Right lobe of liver (tissue), 6 donors: ENCODE measurements at regions not wholly inside any gene's neighbourhood (a gene's known extent, or its start where the extent isn't known, plus 50 kb on each side); places are given as distances from the start of the nearest gene placed in this dataset.

Source experiments
- ATAC-seq, 4 donors: fragments of 200-7000 bp; cut with Tn5 transposase; one replicate each; pipeline ENCODE4 v1.9.1; 2020; ENCODE audit warnings: mild to moderate bottlenecking in 4 of 4, moderate library complexity in 4 of 4
- DNase-seq, 3 donors: peaks; one replicate each; pipeline ENCODE4 v3.0.0-alpha.2; 2020
- H3K27ac ChIP-seq, 3 donors: fragments of 200-600 bp; one replicate each; pipeline ENCODE4 v1.8.0; 2022
- H3K27me3 ChIP-seq, 2 donors: fragments of 200-600 bp; one replicate each; pipeline ENCODE4 v1.8.0; 2022
- H3K36me3 ChIP-seq, 4 donors: fragments of 200-600 bp; sonication (generic) in 1 of 4; one replicate each; pipeline versions ENCODE4 v1.5.1 to v1.8.0; 2017 to 2022; ENCODE audit warnings: control low read depth in 1 of 4
- H3K4me1 ChIP-seq, 4 donors: fragments of 200-600 bp; sonication (generic) in 1 of 4; one replicate each; pipeline versions ENCODE4 v1.5.1 to v1.8.0; 2017 to 2022; ENCODE audit warnings: control low read depth in 1 of 4
- H3K4me3 ChIP-seq, 3 donors: fragments of 200-600 bp; one replicate each; pipeline ENCODE4 v1.8.0; 2022
- H3K9me3 ChIP-seq, 4 donors: fragments of 200-600 bp; sonication (generic) in 1 of 4; one replicate each; pipeline versions ENCODE4 v1.5.1 to v1.8.0; 2017 to 2022; ENCODE audit warnings: control low read depth in 1 of 4
- POLR2A ChIP-seq: fragments of 450-650 bp; IDR thresholded peaks from one replicate; pipeline ENCODE4 v1.6.1; 2017; ENCODE audit warnings: antibody characterized with exemption, mild to moderate bottlenecking
- WGBS: methylation state at CpG from one replicate; pipeline ENCODE4 v1.1.6; 2018; ENCODE audit warnings: low coverage, low lambda C conversion rate; ENCODE audit not compliant: insufficient coverage; ENCODE audit errors: missing lambda C conversion rate; 5-methylcytosine and 5-hydroxymethylcytosine counted together
- intact Hi-C, 2 donors: fragments of 100-400 bp; cut with DNase I; formaldehyde crosslinking; loops; one replicate each; pipeline versions ENCODE4 v1.11.2 to v1.14.1; 2022
- TF ChIP-seq, protein P1 (sequence below), 4 donors: fragments of 200-600 bp in 3 of 4; fragments of 450-650 bp in 1 of 4; IDR thresholded peaks; one replicate each; pipeline versions ENCODE4 v1.5.1 to v1.8.0; 2016 to 2022; ENCODE audit warnings: antibody characterized with exemption in 4 of 4, mild to moderate bottlenecking in 2 of 4
- donor health status: DM: no; HTN: yes; CAD: no.
- donor health status: DM: no; HTN: no; CAD: no.
- donor health status: DM: no; HTN: no; CAD: no.
- donor health status: DM: no; HTN: yes; CAD: no.
- donor health status: DM: no; HTN: yes; CAD: no.

DNA sequence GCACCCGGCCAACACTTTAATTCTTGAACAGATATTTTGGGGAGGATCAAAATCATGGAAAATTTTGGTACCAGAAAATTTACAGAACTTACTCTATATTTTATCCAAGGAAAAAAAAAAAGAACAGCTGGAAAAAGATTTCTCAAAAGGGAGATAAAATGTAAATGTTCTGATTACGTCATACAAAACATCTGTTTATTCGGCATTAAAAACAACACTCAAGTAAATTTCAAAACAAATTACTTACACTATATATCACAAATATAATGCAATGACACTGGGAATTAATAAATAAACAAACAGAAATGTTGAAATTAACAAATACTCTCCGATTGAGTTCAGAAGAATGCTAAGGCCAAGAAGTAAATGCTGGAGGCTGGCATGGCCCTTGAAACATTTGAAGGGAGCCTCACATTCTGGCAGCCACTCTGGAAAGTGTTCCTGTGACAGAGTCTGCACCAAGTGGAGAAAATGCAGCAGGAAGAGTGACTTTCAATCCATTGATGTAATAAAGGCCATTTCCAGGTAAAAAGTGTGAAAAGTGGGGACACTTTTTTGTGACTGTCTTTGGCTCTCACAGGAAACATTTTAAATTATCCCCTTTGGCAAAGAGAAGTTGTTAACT lies 486.0 kb upstream of the CTSO start:
- no peak for ATAC-seq

GRCh38 chr4:156437666-156438065 lies 484.0 kb upstream of the CTSO start:
- Histone ChIP-seq H3K36me3 (no peaks in the 10 kb centered on the region), H3K27ac (no peak overlapping the region), H3K4me3 (no peak overlapping the region), H3K27me3 (no peaks in the 10 kb centered on the region), H3K9me3 (no peaks in the 10 kb centered on the region), H3K4me1 (no peaks in the 10 kb centered on the region)
- no peak for DNase-seq
- intact Hi-C loops = no loop called here
- ATAC-seq = no peak
- TF ChIP-seq, protein P1, sequence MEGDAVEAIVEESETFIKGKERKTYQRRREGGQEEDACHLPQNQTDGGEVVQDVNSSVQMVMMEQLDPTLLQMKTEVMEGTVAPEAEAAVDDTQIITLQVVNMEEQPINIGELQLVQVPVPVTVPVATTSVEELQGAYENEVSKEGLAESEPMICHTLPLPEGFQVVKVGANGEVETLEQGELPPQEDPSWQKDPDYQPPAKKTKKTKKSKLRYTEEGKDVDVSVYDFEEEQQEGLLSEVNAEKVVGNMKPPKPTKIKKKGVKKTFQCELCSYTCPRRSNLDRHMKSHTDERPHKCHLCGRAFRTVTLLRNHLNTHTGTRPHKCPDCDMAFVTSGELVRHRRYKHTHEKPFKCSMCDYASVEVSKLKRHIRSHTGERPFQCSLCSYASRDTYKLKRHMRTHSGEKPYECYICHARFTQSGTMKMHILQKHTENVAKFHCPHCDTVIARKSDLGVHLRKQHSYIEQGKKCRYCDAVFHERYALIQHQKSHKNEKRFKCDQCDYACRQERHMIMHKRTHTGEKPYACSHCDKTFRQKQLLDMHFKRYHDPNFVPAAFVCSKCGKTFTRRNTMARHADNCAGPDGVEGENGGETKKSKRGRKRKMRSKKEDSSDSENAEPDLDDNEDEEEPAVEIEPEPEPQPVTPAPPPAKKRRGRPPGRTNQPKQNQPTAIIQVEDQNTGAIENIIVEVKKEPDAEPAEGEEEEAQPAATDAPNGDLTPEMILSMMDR (IDR thresholded peaks at IDR 0.05) = no peak
- no peak for TF ChIP-seq POLR2A
- 26% methylated on average over 2 of the region's 2 CpGs for WGBS

More for the DNA sequence above, 486.0 kb upstream of the CTSO start:
- no peak for TF ChIP-seq POLR2A
- TF ChIP-seq, protein P1 (IDR thresholded peaks at IDR 0.05) = no peak
- H3K4me1 ChIP-seq = no peaks in the 10 kb centered on the region
- DNase-seq = no peak
- no peaks in the 10 kb centered on the region for H3K9me3 ChIP-seq
- H3K36me3 ChIP-seq = no peaks in the 10 kb centered on the region
- WGBS = 78% methylated on average over 4 of the region's 4 CpGs
- H3K27ac ChIP-seq = no peak overlapping the region
- no peaks in the 10 kb centered on the region for H3K27me3 ChIP-seq
- no peak overlapping the region for H3K4me3 ChIP-seq
- intact Hi-C loops = no loop called here

GRCh38 chr4:156422576-156422975 lies 468.9 kb upstream of the CTSO start:
- 63% methylated on average over 1 of the region's 1 CpG for WGBS

DNA sequence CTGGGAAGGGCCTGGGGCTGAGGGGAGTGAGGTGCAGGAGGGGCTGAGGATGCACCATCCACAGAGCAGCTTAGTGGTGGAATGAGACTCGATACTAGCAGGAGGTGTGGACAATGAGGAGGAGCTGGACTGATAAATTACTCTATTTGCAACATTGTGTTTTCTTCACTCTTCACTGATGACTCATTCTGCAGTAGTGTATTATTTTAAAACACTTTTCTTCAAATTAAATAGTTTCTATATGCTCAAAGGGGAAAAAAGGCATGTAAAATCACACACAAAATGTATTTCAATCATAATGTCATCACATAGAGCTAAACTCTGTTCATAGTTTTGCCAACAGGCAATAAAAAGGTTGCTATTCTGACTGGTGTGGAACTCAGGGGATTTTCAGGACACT lies 467.0 kb upstream of the CTSO start:
- Histone ChIP-seq H3K4me1 (no peaks in the 10 kb centered on the region), H3K4me3 (no peak overlapping the region), H3K36me3 (no peaks in the 10 kb centered on the region), H3K9me3 (no peaks in the 10 kb centered on the region), H3K27me3 (no peaks in the 10 kb centered on the region), H3K27ac (no peak overlapping the region)
- ATAC-seq (no peak), DNase-seq (no peak)
- intact Hi-C loops = no loop called here
- TF ChIP-seq POLR2A = no peak
- TF ChIP-seq, protein P1 (IDR thresholded peaks at IDR 0.05) = no peak
- 57% methylated on average over 1 of the region's 1 CpG for WGBS

More at GRCh38 chr4:156422576-156422975, 468.9 kb upstream of the CTSO start:
- ATAC-seq = no peak
- TF ChIP-seq POLR2A = no peak
- TF ChIP-seq, protein P1 (IDR thresholded peaks at IDR 0.05) = no peak
- intact Hi-C loops = no loop called here
- H3K9me3 ChIP-seq = no peaks in the 10 kb centered on the region
- DNase-seq = no peak
- H3K27ac ChIP-seq = no peak overlapping the region
- no peaks in the 10 kb centered on the region for H3K36me3 ChIP-seq
- no peaks in the 10 kb centered on the region for H3K27me3 ChIP-seq
- no peaks in the 10 kb centered on the region for H3K4me1 ChIP-seq
- H3K4me3 ChIP-seq = no peak overlapping the region
